ENCODE measurements at regions not wholly inside any gene's neighbourhood (a gene's known extent, or its start where the extent isn't known, plus 50 kb on each side); places are given as distances from the start of the nearest gene placed in this dataset.

GRCh38 chr6:11322252-11322885 is 89.9 kb upstream of the NEDD9 start:
- TF ChIP-seq CTCF (IDR thresholded peaks at IDR 0.05) (no peak), POLR2A (IDR thresholded peaks at IDR 0.05) (no peak)

All from lower leg skin (tissue), 3 donors.